Testis (tissue), 2 donors: ENCODE measurements at regions not wholly inside any gene's neighbourhood (a gene's known extent, or its start where the extent isn't known, plus 50 kb on each side); places are given as distances from the start of the nearest gene placed in this dataset.

ENCODE experiments used
- CTCF ChIP-seq, 3 experiments: fragments of 450-650 bp in 2 of 3; fragments of 200-600 bp in 1 of 3; sonication (generic) in 1 of 3; IDR thresholded peaks; one replicate each; pipeline ENCODE4 v1.5.1; 2016 to 2019; ENCODE audit warnings: antibody characterized with exemption in 3 of 3, mild to moderate bottlenecking in 2 of 3, moderate library complexity in 1 of 3
- POLR2A ChIP-seq: fragments of 450-650 bp; IDR thresholded peaks from one replicate; pipeline ENCODE4 v1.6.1; 2017; ENCODE audit warnings: antibody characterized with exemption, mild to moderate bottlenecking, moderate library complexity

- TF ChIP-seq CTCF (IDR thresholded peaks at IDR 0.05) (no peak), POLR2A (no peak)
Observed at GRCh38 chr11:127601578-127601977, 601.0 kb upstream of the KIRREL3 start.
